Liver (tissue), 8 donors: ENCODE measurements at regions not wholly inside any gene's neighbourhood (a gene's known extent, or its start where the extent isn't known, plus 50 kb on each side); places are given as distances from the start of the nearest gene placed in this dataset.

ENCODE experiments used
- DNase-seq: peaks from one replicate; pipeline ENCODE4 v3.0.0-alpha.2; 2017; ENCODE audit warnings: low spot score
- H3K27ac ChIP-seq, 2 donors: one replicate each; pipeline ENCODE4 v1.7.0; 2013; ENCODE audit warnings: inconsistent platforms in 2 of 2, low read length in 2 of 2, control low read depth in 1 of 2, low read depth in 1 of 2, mild to moderate bottlenecking in 1 of 2
- H3K27me3 ChIP-seq, 4 donors: one replicate each; pipeline versions ENCODE4 v1.6.1 to v1.7.0; 2013; ENCODE audit warnings: low read length in 3 of 4, inconsistent platforms in 1 of 4, mild to moderate bottlenecking in 1 of 4, moderate library complexity in 1 of 4; ENCODE audit not compliant: control insufficient read depth in 4 of 4, insufficient read depth in 4 of 4
- H3K36me3 ChIP-seq, 4 donors: one replicate each; pipeline versions ENCODE4 v1.6.1 to v1.7.0; 2013; ENCODE audit warnings: low read length in 3 of 4, mild to moderate bottlenecking in 3 of 4, low read depth in 1 of 4, moderate library complexity in 1 of 4; ENCODE audit not compliant: control insufficient read depth in 4 of 4, insufficient read depth in 3 of 4
- H3K4me1 ChIP-seq, 4 donors: one replicate each; pipeline versions ENCODE4 v1.6.1 to v1.7.0; 2013; ENCODE audit warnings: low read length in 3 of 4, mild to moderate bottlenecking in 3 of 4, moderate library complexity in 1 of 4; ENCODE audit not compliant: control insufficient read depth in 4 of 4, insufficient read depth in 4 of 4
- H3K4me3 ChIP-seq, 3 donors: one replicate each; pipeline versions ENCODE4 v1.6.1 to v1.7.0; 2013; ENCODE audit warnings: low read length in 3 of 3, control low read depth in 1 of 3, low read depth in 1 of 3, mild to moderate bottlenecking in 1 of 3
- H3K9ac ChIP-seq, 2 donors: one replicate each; pipeline ENCODE4 v1.7.0; 2013; ENCODE audit warnings: low read length in 2 of 2, mild to moderate bottlenecking in 2 of 2, moderate library complexity in 2 of 2, control low read depth in 1 of 2, low read depth in 1 of 2
- H3K9me3 ChIP-seq, 4 donors: one replicate each; pipeline versions ENCODE4 v1.6.1 to v1.7.0; 2013; ENCODE audit warnings: low read length in 3 of 4; ENCODE audit not compliant: control insufficient read depth in 4 of 4
- ATF3 ChIP-seq: IDR thresholded peaks from 2 replicates; pipeline ENCODE4 v1.6.1; 2016; ENCODE audit warnings: antibody characterized with exemption
- CTCF ChIP-seq: fragments of 150-350 bp; IDR thresholded peaks from 2 replicates; pipeline ENCODE4 v1.5.1; 2017; ENCODE audit warnings: improper control_type of control experiment, low read depth, low read length; ENCODE audit not compliant: missing input control
- EGR1 ChIP-seq, 2 donors: IDR thresholded peaks; 2 replicates each; pipeline ENCODE4 v1.6.1; 2016 to 2018; ENCODE audit warnings: antibody characterized with exemption in 2 of 2, low read depth in 2 of 2
- FOXA1 ChIP-seq: IDR thresholded peaks from 2 replicates; pipeline ENCODE4 v1.6.1; 2016; ENCODE audit warnings: antibody characterized with exemption
- FOXA2 ChIP-seq: IDR thresholded peaks from 2 replicates; pipeline ENCODE4 v1.6.1; 2016; ENCODE audit warnings: antibody characterized with exemption
- GABPA ChIP-seq, 2 donors: IDR thresholded peaks in 1 of 2; conservative IDR thresholded peaks in 1 of 2; 2 replicates each; pipeline ENCODE4 v1.6.1; 2016; ENCODE audit warnings: antibody characterized with exemption in 2 of 2, mild to moderate bottlenecking in 1 of 2, moderate library complexity in 1 of 2
- HNF4A ChIP-seq, 2 donors: conservative IDR thresholded peaks; 2 replicates each; pipeline ENCODE4 v1.6.1; 2016; ENCODE audit warnings: antibody characterized with exemption in 2 of 2, mild to moderate bottlenecking in 2 of 2
- HNF4G ChIP-seq: IDR thresholded peaks from 2 replicates; pipeline ENCODE4 v1.6.1; 2016; ENCODE audit warnings: antibody characterized with exemption
- JUND ChIP-seq, 2 donors: IDR thresholded peaks; 2 replicates each; pipeline ENCODE4 v1.6.1; 2016; ENCODE audit warnings: antibody characterized with exemption in 2 of 2
- MAX ChIP-seq: IDR thresholded peaks from 2 replicates; pipeline ENCODE4 v1.6.1; 2016; ENCODE audit warnings: antibody characterized with exemption
- NR2F2 ChIP-seq: IDR thresholded peaks from 2 replicates; pipeline ENCODE4 v1.6.1; 2016; ENCODE audit warnings: antibody characterized with exemption
- RAD21 ChIP-seq, 2 donors: IDR thresholded peaks; 2 replicates each; pipeline ENCODE4 v1.6.1; 2016; ENCODE audit warnings: antibody characterized with exemption in 2 of 2, mild to moderate bottlenecking in 2 of 2
- REST ChIP-seq: IDR thresholded peaks from 2 replicates; pipeline ENCODE4 v1.6.1; 2016; ENCODE audit warnings: antibody characterized with exemption, mild to moderate bottlenecking
- RXRA ChIP-seq, 2 donors: IDR thresholded peaks; 2 replicates each; pipeline ENCODE4 v1.6.1; 2017 to 2018; ENCODE audit warnings: antibody characterized with exemption in 2 of 2, mild to moderate bottlenecking in 1 of 2
- SP1 ChIP-seq: IDR thresholded peaks from 2 replicates; pipeline ENCODE4 v1.6.1; 2018; ENCODE audit warnings: antibody characterized with exemption, mild to moderate bottlenecking
- TAF1 ChIP-seq: conservative IDR thresholded peaks from 2 replicates; pipeline ENCODE4 v1.6.1; 2016; ENCODE audit warnings: antibody characterized with exemption, mild to moderate bottlenecking
- YY1 ChIP-seq: IDR thresholded peaks from 2 replicates; pipeline ENCODE4 v1.6.1; 2016; ENCODE audit warnings: antibody characterized with exemption, mild to moderate bottlenecking
- ZBTB33 ChIP-seq: IDR thresholded peaks from 2 replicates; pipeline ENCODE4 v1.6.1; 2016; ENCODE audit warnings: antibody characterized with exemption
- WGBS: extraction: QIAGEN DNeasy Blood & Tissue Kit; methylation state at CpG from one replicate; pipeline ENCODE4 v1.1.7; 2013; 5-methylcytosine and 5-hydroxymethylcytosine counted together
- donor health status: healthy.
- donor health status: healthy.
- donor health status: healthy.
- donor health status: healthy.
- donor health status: healthy.

- Histone ChIP-seq H3K9me3 (no peaks in the 10 kb centered on the region), H3K27ac (no peak overlapping the region), H3K4me1 (peaks cover 0 to 4% (median 3%) of the 10 kb centered on the region in 4 donors), H3K4me3 (no peak overlapping the region), H3K9ac (no peak overlapping the region), H3K36me3 (no peaks in the 10 kb centered on the region), H3K27me3 (no peaks in the 10 kb centered on the region)
- DNase-seq, result no peak
- TF ChIP-seq CTCF (no peak), EGR1 (IDR thresholded peaks at IDR 0.05; ENCODE audit: low read depth in 2 of 2) (no peak), ZBTB33 (no peak), RAD21 (IDR thresholded peaks at IDR 0.05) (no peak), ATF3 (no peak), FOXA2 (no peak), FOXA1 (no peak), HNF4G (no peak), TAF1 (no peak), MAX (no peak), GABPA (IDR thresholded peaks at IDR 0.05 in 1 of 2, conservative IDR thresholded peaks at IDR 0.05 in 1 of 2) (no peak), SP1 (no peak), NR2F2 (no peak), REST (no peak), JUND (IDR thresholded peaks at IDR 0.05) (no peak), RXRA (IDR thresholded peaks at IDR 0.05) (no peak)
- 38% methylated on average over 1 of the region's 1 CpG for WGBS
These were observed 52.8 kb upstream of the CAST start for GRCh38 chr5:96609369-96609768.

- Histone ChIP-seq H3K4me1 (peaks cover 1 to 7% (median 6%) of the 10 kb centered on the region in 4 donors), H3K27me3 (no peaks in the 10 kb centered on the region), H3K9me3 (no peaks in the 10 kb centered on the region), H3K27ac (no peak overlapping the region), H3K36me3 (no peaks in the 10 kb centered on the region), H3K9ac (no peak overlapping the region), H3K4me3 (no peak overlapping the region)
- no peak for DNase-seq
- 93% methylated on average over 4 of the region's 4 CpGs for WGBS
- TF ChIP-seq JUND (IDR thresholded peaks at IDR 0.05) (no peak), RAD21 (IDR thresholded peaks at IDR 0.05) (no peak), NR2F2 (no peak), SP1 (no peak), RXRA (IDR thresholded peaks at IDR 0.05) (no peak), CTCF (no peak), EGR1 (IDR thresholded peaks at IDR 0.05; ENCODE audit: low read depth in 2 of 2) (no peak), MAX (no peak), YY1 (no peak), GABPA (IDR thresholded peaks at IDR 0.05 in 1 of 2, conservative IDR thresholded peaks at IDR 0.05 in 1 of 2) (no peak), HNF4G (no peak), ZBTB33 (no peak), HNF4A (conservative IDR thresholded peaks at IDR 0.05) (no peak), FOXA1 (no peak)
These were observed 51.4 kb upstream of the CAST start for GRCh38 chr5:96610747-96611146.
